ENCODE measurements at regions not wholly inside any gene's neighbourhood (a gene's known extent, or its start where the extent isn't known, plus 50 kb on each side); places are given as distances from the start of the nearest gene placed in this dataset.

DNA sequence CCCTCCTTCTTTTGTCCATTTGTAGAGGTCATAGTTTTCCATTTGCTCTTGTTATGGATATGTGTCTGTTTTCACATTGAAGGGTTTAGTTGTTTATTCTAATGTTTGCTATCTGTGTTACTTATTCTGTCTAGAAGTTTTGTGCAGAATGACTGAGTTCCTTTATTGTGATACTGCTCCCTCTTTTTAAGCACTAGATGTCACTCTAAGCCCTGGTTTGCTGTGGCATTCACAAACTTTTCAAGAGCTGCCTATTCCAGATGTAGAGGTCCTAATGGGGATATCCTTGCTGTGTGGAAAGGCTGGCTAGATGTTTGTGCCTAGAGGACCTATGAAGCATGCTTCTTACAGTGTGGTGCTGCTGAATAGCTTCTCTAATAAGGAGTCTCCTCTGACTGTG, 338.6 kb downstream of the SPIN4 start:
- intact Hi-C loops (cut with micrococcal nuclease), result no loop called here
- no peak overlapping the region for H2BK5ac ChIP-seq (ENCODE audit: low read depth, low read length, poor library complexity, severe bottlenecking)
- no peaks in the 10 kb centered on the region for H4K20me1 ChIP-seq (ENCODE audit: insufficient read depth, low read length)
- H3K9me1 ChIP-seq (ENCODE audit: insufficient read depth, low read length), result no peaks in the 10 kb centered on the region
- ChIA-PET CTCF (no interaction called here), POLR2A (ENCODE audit: unreplicated experiment) (no interaction called here)
- no peak for ATAC-seq (ENCODE audit: low read depth)
- no peaks in the 10 kb centered on the region for H3K36me3 ChIP-seq (ENCODE audit: control insufficient read depth, insufficient read depth, low read length)
- H2BK120ac ChIP-seq (ENCODE audit: low read depth, low read length), result no peak overlapping the region
- dilution Hi-C loops (cut with HindIII; ENCODE audit: low sequenced_read_pairs, unreplicated experiment), result no loop called here
- DNase-seq, result no peak
- H2BK15ac ChIP-seq (ENCODE audit: low read depth, low read length), result no peak overlapping the region
- H4K8ac ChIP-seq (ENCODE audit: low read depth in 2 of 2, low read length in 2 of 2), result no peak overlapping the region
- H3K18ac ChIP-seq (ENCODE audit: low read depth, low read length), result no peak overlapping the region
- no peaks in the 10 kb centered on the region for H3K27me3 ChIP-seq (ENCODE audit: control insufficient read depth, insufficient read depth, low read length)
- no peak overlapping the region for H3K4ac ChIP-seq (ENCODE audit: low read depth, low read length)
- H3K9ac ChIP-seq (ENCODE audit: low read depth, low read length), result no peak overlapping the region
- TF ChIP-seq BHLHE40 (IDR thresholded peaks at IDR 0.05; ENCODE audit: low read depth, low read length) (no peak), MAZ (IDR thresholded peaks at IDR 0.05; ENCODE audit: borderline replicate concordance, low read depth, low read length) (no peak), CHD1 (IDR thresholded peaks at IDR 0.05; ENCODE audit: low read depth, low read length) (no peak), MXI1 (IDR thresholded peaks at IDR 0.05; ENCODE audit: borderline replicate concordance, low read depth, low read length) (no peak), CTCF (conservative IDR thresholded peaks at IDR 0.05; ENCODE audit: low read depth, low read length) (no peak), RCOR1 (IDR thresholded peaks at IDR 0.05; ENCODE audit: insufficient replicate concordance, low read length) (no peak), POLR2A (IDR thresholded peaks at IDR 0.05; ENCODE audit: low read depth, low read length) (no peak), RFX5 (IDR thresholded peaks at IDR 0.05; ENCODE audit: low read depth, low read length) (no peak), ELK1 (IDR thresholded peaks at IDR 0.05; ENCODE audit: borderline replicate concordance, low read depth, low read length) (no peak), SMC3 (IDR thresholded peaks at IDR 0.05; ENCODE audit: low read depth, low read length) (no peak)
- TF ChIP-seq, protein P1, sequence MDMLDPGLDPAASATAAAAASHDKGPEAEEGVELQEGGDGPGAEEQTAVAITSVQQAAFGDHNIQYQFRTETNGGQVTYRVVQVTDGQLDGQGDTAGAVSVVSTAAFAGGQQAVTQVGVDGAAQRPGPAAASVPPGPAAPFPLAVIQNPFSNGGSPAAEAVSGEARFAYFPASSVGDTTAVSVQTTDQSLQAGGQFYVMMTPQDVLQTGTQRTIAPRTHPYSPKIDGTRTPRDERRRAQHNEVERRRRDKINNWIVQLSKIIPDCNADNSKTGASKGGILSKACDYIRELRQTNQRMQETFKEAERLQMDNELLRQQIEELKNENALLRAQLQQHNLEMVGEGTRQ (IDR thresholded peaks at IDR 0.05; ENCODE audit: low read depth, low read length), result no peak
- H3K4me2 ChIP-seq (ENCODE audit: low read depth, low read length), result no peak overlapping the region
- H3K4me3 ChIP-seq (ENCODE audit: insufficient read depth, low read depth, low read length), result no peak overlapping the region
- H4K91ac ChIP-seq (ENCODE audit: insufficient read depth, low read depth, low read length), result no peak overlapping the region
- in situ Hi-C loops (cut with MboI; ENCODE audit: low sequenced_read_pairs), result no loop called here
- no peaks in the 10 kb centered on the region for H3K79me1 ChIP-seq (ENCODE audit: low read depth in 1 of 2, low read length in 2 of 2)
- no peak overlapping the region for H3K14ac ChIP-seq (replicated peaks; ENCODE audit: low read depth, low read length)
- H4K5ac ChIP-seq (ENCODE audit: low read depth, low read length), result no peak overlapping the region
- H2AFZ ChIP-seq (replicated peaks; ENCODE audit: low read length, poor library complexity), result no peak overlapping the region
- H2BK20ac ChIP-seq (ENCODE audit: low read depth, low read length), result no peak overlapping the region
- no TSS peak for BruUV-seq (replicated peaks)
- H2AK9ac ChIP-seq (replicated peaks; ENCODE audit: low read depth, low read length, poor library complexity), result no peak overlapping the region
- no peak overlapping the region for H3K27ac ChIP-seq (ENCODE audit: insufficient read depth, low read length)
- H2AK5ac ChIP-seq (ENCODE audit: low read depth, low read length), result no peak overlapping the region
- H3K9me3 ChIP-seq (ENCODE audit: control insufficient read depth, insufficient read depth, low read length), result peaks cover 5% of the 10 kb centered on the region; the same call in 1 of the 2 replicates
- no peaks in the 10 kb centered on the region for H3K4me1 ChIP-seq (ENCODE audit: control insufficient read depth, insufficient read depth, low read length)
- no peak overlapping the region for H3K23ac ChIP-seq (ENCODE audit: low read depth, low read length)
- no peak overlapping the region for H3K56ac ChIP-seq (ENCODE audit: extremely low read depth, insufficient read depth, low read length)
